HUES64 (cell line): ENCODE measurements at regions not wholly inside any gene's neighbourhood (a gene's known extent, or its start where the extent isn't known, plus 50 kb on each side); places are given as distances from the start of the nearest gene placed in this dataset.

Experiments used
- H3K27ac ChIP-seq: 2 replicates; pipeline ENCODE4 v1.7.0; 2013; ENCODE audit warnings: low read depth, low read length, inconsistent platforms
- H3K27me3 ChIP-seq: 2 replicates; pipeline ENCODE4 v1.6.1; 2013; ENCODE audit warnings: mild to moderate bottlenecking, low read length; ENCODE audit not compliant: insufficient read depth
- H3K36me3 ChIP-seq: 2 replicates; pipeline ENCODE4 v1.6.1; 2013; ENCODE audit warnings: mild to moderate bottlenecking, low read length; ENCODE audit not compliant: insufficient read depth
- H3K4me1 ChIP-seq: 2 replicates; pipeline ENCODE4 v1.6.1; 2013; ENCODE audit warnings: mild to moderate bottlenecking, low read length, moderate library complexity; ENCODE audit not compliant: insufficient read depth
- H3K4me3 ChIP-seq: 2 replicates; pipeline ENCODE4 v1.5.1; 2013; ENCODE audit warnings: mild to moderate bottlenecking, low read length, moderate library complexity
- H3K9ac ChIP-seq: 2 replicates; pipeline ENCODE4 v1.6.1; 2013; ENCODE audit warnings: mild to moderate bottlenecking, low read depth, low read length
- H3K9me3 ChIP-seq: 2 replicates; pipeline ENCODE4 v1.6.1; 2013; ENCODE audit warnings: low read depth, low read length; ENCODE audit not compliant: insufficient read depth
- WGBS: fragments of 150-250, 120-280 bp; methylation state at CpG from one replicate; pipeline ENCODE4 v1.1.7; 2013; ENCODE audit warnings: missing lambda C conversion rate; 5-methylcytosine and 5-hydroxymethylcytosine counted together

- Histone ChIP-seq H3K27me3 (no peaks in the 10 kb centered on the region), H3K4me3 (no peak overlapping the region), H3K9me3 (no peaks in the 10 kb centered on the region), H3K36me3 (no peaks in the 10 kb centered on the region), H3K9ac (no peak overlapping the region), H3K27ac (no peak overlapping the region), H3K4me1 (peaks cover 15% of the 10 kb centered on the region; the same call in 1 of the 2 replicates)
- WGBS = 95% methylated on average over 18 of the region's 18 CpGs
These were observed 73.4 kb upstream of the FRMD1 start for GRCh38 chr6:168152306-168152963.

- H3K27me3 ChIP-seq = no peaks in the 10 kb centered on the region
- no peaks in the 10 kb centered on the region for H3K9me3 ChIP-seq
- H3K4me1 ChIP-seq = peaks cover 10% of the 10 kb centered on the region; the same call in 1 of the 2 replicates
- no peak overlapping the region for H3K9ac ChIP-seq
- WGBS = 75% methylated on average over 28 of the region's 28 CpGs
- no peak overlapping the region for H3K27ac ChIP-seq
- H3K4me3 ChIP-seq = no peak overlapping the region
- no peaks in the 10 kb centered on the region for H3K36me3 ChIP-seq
These were observed 71.7 kb upstream of the FRMD1 start for GRCh38 chr6:168150551-168151320.

GRCh38 chr6:168149015-168149414 is 70.0 kb upstream of the FRMD1 start:
- Histone ChIP-seq H3K36me3 (no peaks in the 10 kb centered on the region), H3K9me3 (no peaks in the 10 kb centered on the region), H3K27ac (no peak overlapping the region), H3K4me3 (no peak overlapping the region), H3K4me1 (0 out of 2 replicates have a peak, but pooled peaks cover 3% of the 10 kb centered on the region), H3K9ac (no peak overlapping the region), H3K27me3 (no peaks in the 10 kb centered on the region)
- WGBS = 80% methylated on average over 14 of the region's 14 CpGs

GRCh38 chr6:168148231-168148849 is 69.3 kb upstream of the FRMD1 start:
- Histone ChIP-seq H3K27ac (no peak overlapping the region), H3K4me1 (0 out of 2 replicates have a peak, but pooled peaks cover 3% of the 10 kb centered on the region), H3K36me3 (no peaks in the 10 kb centered on the region), H3K9me3 (no peaks in the 10 kb centered on the region), H3K27me3 (no peaks in the 10 kb centered on the region), H3K4me3 (no peak overlapping the region), H3K9ac (no peak overlapping the region)
- WGBS = 94% methylated on average over 14 of the region's 14 CpGs

- no peak overlapping the region for H3K4me3 ChIP-seq
- no peak overlapping the region for H3K27ac ChIP-seq
- no peaks in the 10 kb centered on the region for H3K9me3 ChIP-seq
- no peak overlapping the region for H3K9ac ChIP-seq
- H3K27me3 ChIP-seq = no peaks in the 10 kb centered on the region
- no peaks in the 10 kb centered on the region for H3K4me1 ChIP-seq
- 87% methylated on average over 3 of the region's 4 CpGs for whole genome bisulfite sequencing
- H3K36me3 ChIP-seq = no peaks in the 10 kb centered on the region
These were observed 68.3 kb upstream of the FRMD1 start for GRCh38 chr6:168147205-168147738.

- Histone ChIP-seq H3K36me3 (no peaks in the 10 kb centered on the region), H3K27ac (no peak overlapping the region), H3K27me3 (no peaks in the 10 kb centered on the region), H3K4me1 (no peaks in the 10 kb centered on the region), H3K9me3 (no peaks in the 10 kb centered on the region), H3K9ac (no peak overlapping the region), H3K4me3 (no peak overlapping the region)
- WGBS = 92% methylated on average over 12 of the region's 12 CpGs
These were observed 67.0 kb upstream of the FRMD1 start for GRCh38 chr6:168145747-168146596.

- Histone ChIP-seq H3K36me3 (no peaks in the 10 kb centered on the region), H3K4me3 (no peak overlapping the region), H3K4me1 (no peaks in the 10 kb centered on the region), H3K9me3 (no peaks in the 10 kb centered on the region), H3K27me3 (no peaks in the 10 kb centered on the region), H3K9ac (no peak overlapping the region), H3K27ac (no peak overlapping the region)
- WGBS = 95% methylated on average over 4 of the region's 4 CpGs
These were observed 60.1 kb upstream of the FRMD1 start for GRCh38 chr6:168139121-168139520.

- Histone ChIP-seq H3K36me3 (no peaks in the 10 kb centered on the region), H3K4me1 (no peaks in the 10 kb centered on the region), H3K9me3 (no peaks in the 10 kb centered on the region), H3K9ac (no peak overlapping the region), H3K27me3 (no peaks in the 10 kb centered on the region), H3K4me3 (no peak overlapping the region), H3K27ac (no peak overlapping the region)
- 90% methylated on average over 6 of the region's 6 CpGs for WGBS
These were observed 59.4 kb upstream of the FRMD1 start for GRCh38 chr6:168138436-168138835.

- Histone ChIP-seq H3K4me1 (peaks cover 8% of the 10 kb centered on the region), H3K9ac (no peak overlapping the region), H3K9me3 (no peaks in the 10 kb centered on the region), H3K36me3 (no peaks in the 10 kb centered on the region), H3K27me3 (peaks cover 5% of the 10 kb centered on the region; the same call in 1 of the 2 replicates), H3K27ac (no peak overlapping the region), H3K4me3 (no peak overlapping the region)
- 95% methylated on average over 9 of the region's 9 CpGs for WGBS
These were observed 58.0 kb upstream of the FRMD1 start for GRCh38 chr6:168137024-168137423.

- H3K9ac ChIP-seq = no peak overlapping the region
- peaks cover 9% of the 10 kb centered on the region; the same call in 1 of the 2 replicates for H3K27me3 ChIP-seq
- WGBS = 81% methylated on average over 4 of the region's 5 CpGs
- H3K36me3 ChIP-seq = no peaks in the 10 kb centered on the region
- H3K27ac ChIP-seq = no peak overlapping the region
- H3K4me3 ChIP-seq = no peak overlapping the region
- peaks cover 8% of the 10 kb centered on the region for H3K4me1 ChIP-seq
- no peaks in the 10 kb centered on the region for H3K9me3 ChIP-seq
These were observed 57.6 kb upstream of the FRMD1 start for GRCh38 chr6:168136622-168137021.
